ENCODE measurements at regions not wholly inside any gene's neighbourhood (a gene's known extent, or its start where the extent isn't known, plus 50 kb on each side); places are given as distances from the start of the nearest gene placed in this dataset.

DNA sequence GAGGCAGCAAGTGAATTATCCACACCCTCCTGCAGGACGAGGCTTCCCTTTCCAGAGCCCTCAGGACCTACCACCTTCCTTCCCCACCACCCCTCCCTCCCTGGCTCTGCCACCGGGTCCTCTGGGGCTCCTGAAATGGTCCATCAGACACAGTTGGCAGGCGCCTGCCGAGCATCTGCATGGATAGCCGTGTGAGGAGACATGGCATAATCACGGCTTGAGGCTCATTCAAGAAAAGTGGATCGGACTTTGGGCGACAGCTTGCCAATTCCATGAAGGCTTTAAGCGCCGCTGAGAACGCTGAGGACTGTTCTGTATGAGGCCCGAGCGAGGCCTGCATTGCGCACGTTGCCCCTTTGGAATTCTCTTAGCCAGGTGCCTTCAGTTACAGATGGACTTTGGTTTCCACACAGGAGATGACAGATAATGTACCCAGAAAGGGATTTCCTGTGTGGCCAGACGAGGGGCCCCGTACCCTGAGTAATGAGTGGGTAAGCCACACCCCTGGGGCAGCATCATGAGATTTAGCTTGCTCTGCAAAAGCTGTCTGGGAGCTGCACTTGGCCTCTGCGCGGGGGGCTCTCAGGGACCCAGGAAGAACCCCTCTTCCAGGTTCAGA, 179.8 kb downstream of the OLFM1 start:
- TF ChIP-seq, protein P1, sequence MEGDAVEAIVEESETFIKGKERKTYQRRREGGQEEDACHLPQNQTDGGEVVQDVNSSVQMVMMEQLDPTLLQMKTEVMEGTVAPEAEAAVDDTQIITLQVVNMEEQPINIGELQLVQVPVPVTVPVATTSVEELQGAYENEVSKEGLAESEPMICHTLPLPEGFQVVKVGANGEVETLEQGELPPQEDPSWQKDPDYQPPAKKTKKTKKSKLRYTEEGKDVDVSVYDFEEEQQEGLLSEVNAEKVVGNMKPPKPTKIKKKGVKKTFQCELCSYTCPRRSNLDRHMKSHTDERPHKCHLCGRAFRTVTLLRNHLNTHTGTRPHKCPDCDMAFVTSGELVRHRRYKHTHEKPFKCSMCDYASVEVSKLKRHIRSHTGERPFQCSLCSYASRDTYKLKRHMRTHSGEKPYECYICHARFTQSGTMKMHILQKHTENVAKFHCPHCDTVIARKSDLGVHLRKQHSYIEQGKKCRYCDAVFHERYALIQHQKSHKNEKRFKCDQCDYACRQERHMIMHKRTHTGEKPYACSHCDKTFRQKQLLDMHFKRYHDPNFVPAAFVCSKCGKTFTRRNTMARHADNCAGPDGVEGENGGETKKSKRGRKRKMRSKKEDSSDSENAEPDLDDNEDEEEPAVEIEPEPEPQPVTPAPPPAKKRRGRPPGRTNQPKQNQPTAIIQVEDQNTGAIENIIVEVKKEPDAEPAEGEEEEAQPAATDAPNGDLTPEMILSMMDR (IDR thresholded peaks at IDR 0.05; ENCODE audit: insufficient read depth, low read length): no peak
- no peak for TF ChIP-seq SPI1 (IDR thresholded peaks at IDR 0.05; ENCODE audit: borderline replicate concordance, low read depth)
- no peak for TF ChIP-seq GABPA (IDR thresholded peaks at IDR 0.05; ENCODE audit: low read depth)
- TF ChIP-seq, protein P2, sequence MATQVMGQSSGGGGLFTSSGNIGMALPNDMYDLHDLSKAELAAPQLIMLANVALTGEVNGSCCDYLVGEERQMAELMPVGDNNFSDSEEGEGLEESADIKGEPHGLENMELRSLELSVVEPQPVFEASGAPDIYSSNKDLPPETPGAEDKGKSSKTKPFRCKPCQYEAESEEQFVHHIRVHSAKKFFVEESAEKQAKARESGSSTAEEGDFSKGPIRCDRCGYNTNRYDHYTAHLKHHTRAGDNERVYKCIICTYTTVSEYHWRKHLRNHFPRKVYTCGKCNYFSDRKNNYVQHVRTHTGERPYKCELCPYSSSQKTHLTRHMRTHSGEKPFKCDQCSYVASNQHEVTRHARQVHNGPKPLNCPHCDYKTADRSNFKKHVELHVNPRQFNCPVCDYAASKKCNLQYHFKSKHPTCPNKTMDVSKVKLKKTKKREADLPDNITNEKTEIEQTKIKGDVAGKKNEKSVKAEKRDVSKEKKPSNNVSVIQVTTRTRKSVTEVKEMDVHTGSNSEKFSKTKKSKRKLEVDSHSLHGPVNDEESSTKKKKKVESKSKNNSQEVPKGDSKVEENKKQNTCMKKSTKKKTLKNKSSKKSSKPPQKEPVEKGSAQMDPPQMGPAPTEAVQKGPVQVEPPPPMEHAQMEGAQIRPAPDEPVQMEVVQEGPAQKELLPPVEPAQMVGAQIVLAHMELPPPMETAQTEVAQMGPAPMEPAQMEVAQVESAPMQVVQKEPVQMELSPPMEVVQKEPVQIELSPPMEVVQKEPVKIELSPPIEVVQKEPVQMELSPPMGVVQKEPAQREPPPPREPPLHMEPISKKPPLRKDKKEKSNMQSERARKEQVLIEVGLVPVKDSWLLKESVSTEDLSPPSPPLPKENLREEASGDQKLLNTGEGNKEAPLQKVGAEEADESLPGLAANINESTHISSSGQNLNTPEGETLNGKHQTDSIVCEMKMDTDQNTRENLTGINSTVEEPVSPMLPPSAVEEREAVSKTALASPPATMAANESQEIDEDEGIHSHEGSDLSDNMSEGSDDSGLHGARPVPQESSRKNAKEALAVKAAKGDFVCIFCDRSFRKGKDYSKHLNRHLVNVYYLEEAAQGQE (IDR thresholded peaks at IDR 0.05; ENCODE audit: insufficient replicate concordance, low read depth): no peak
- TF ChIP-seq POLR2AphosphoS5 (IDR thresholded peaks at IDR 0.05; ENCODE audit: low read depth): no peak
- no peak overlapping the region for H3K27ac ChIP-seq (replicated peaks)
- no peak for DNase-seq (ENCODE audit: low read depth in 1 of 2, low spot score in 1 of 2)
- H3K27me3 ChIP-seq (ENCODE audit: insufficient read depth, poor library complexity, severe bottlenecking): no peaks in the 10 kb centered on the region
- H3K4me3 ChIP-seq (replicated peaks; ENCODE audit: insufficient read depth, low read length): no peak overlapping the region

DNA sequence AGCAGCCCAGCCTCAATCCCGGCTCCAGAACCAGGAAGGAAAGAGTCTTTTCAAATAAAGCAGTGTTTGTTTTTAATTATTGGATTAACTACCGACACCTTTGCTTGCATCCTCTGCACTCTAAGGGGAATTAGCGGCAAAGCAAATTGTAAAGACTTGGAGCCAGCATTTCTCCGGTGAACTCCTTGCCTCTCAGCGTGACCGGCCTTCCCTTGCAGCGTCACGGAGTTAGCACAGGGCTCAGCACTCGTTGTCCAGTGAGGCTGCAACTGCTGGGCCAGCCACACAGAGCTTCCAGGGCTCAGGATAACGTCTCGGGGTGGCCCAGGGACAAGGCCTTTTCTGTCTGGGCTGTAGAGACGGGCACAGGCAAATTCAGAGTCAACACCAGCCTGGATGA, 180.6 kb downstream of the OLFM1 start:
- H3K27me3 ChIP-seq (ENCODE audit: insufficient read depth, poor library complexity, severe bottlenecking): no peaks in the 10 kb centered on the region
- TF ChIP-seq SPI1 (IDR thresholded peaks at IDR 0.05; ENCODE audit: borderline replicate concordance, low read depth) (no peak), GABPA (IDR thresholded peaks at IDR 0.05; ENCODE audit: low read depth) (no peak), POLR2AphosphoS5 (IDR thresholded peaks at IDR 0.05; ENCODE audit: low read depth) (no peak)
- TF ChIP-seq, protein P1 (IDR thresholded peaks at IDR 0.05; ENCODE audit: insufficient read depth, low read length): no peak
- TF ChIP-seq, protein P2 (IDR thresholded peaks at IDR 0.05; ENCODE audit: insufficient replicate concordance, low read depth): no peak
- no peak overlapping the region for H3K27ac ChIP-seq (replicated peaks)
- no peak overlapping the region for H3K4me3 ChIP-seq (replicated peaks; ENCODE audit: insufficient read depth, low read length)
- DNase-seq (ENCODE audit: low read depth in 1 of 2, low spot score in 1 of 2): no peak

DNA sequence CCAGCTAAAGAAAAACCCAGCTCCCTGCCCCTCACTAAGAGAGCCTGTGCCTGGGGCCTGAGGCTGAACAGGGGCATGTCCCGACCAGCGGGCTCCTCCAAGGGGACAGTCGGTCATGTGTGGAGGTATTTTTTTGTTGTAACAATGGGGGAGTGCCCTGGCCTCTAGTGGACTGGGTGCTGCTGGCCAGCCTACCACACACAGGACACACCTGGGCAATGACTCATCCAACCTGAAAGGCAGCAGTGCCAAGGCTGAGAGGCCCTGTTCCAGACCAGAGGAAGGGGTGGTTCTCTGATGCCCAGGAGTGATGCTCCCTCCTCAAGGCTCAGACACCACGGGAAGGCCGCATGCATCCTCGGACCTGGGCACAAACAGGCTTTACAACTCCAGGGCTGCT, 181.5 kb downstream of the OLFM1 start:
- H3K4me3 ChIP-seq (replicated peaks; ENCODE audit: insufficient read depth, low read length): no peak overlapping the region
- no peak overlapping the region for H3K27ac ChIP-seq (replicated peaks)
- no peaks in the 10 kb centered on the region for H3K27me3 ChIP-seq (ENCODE audit: insufficient read depth, poor library complexity, severe bottlenecking)
- TF ChIP-seq SPI1 (IDR thresholded peaks at IDR 0.05; ENCODE audit: borderline replicate concordance, low read depth): no peak
- TF ChIP-seq, protein P1 (IDR thresholded peaks at IDR 0.05; ENCODE audit: insufficient read depth, low read length): no peak
- no peak for TF ChIP-seq POLR2AphosphoS5 (IDR thresholded peaks at IDR 0.05; ENCODE audit: low read depth)
- TF ChIP-seq, protein P2 (IDR thresholded peaks at IDR 0.05; ENCODE audit: insufficient replicate concordance, low read depth): no peak
- TF ChIP-seq GABPA (IDR thresholded peaks at IDR 0.05; ENCODE audit: low read depth): no peak
- no peak for DNase-seq (ENCODE audit: low read depth in 1 of 2, low spot score in 1 of 2)
